Vagina (tissue), 2 donors: ENCODE measurements at regions not wholly inside any gene's neighbourhood (a gene's known extent, or its start where the extent isn't known, plus 50 kb on each side); places are given as distances from the start of the nearest gene placed in this dataset.

ENCODE experiments used
- CTCF ChIP-seq, 3 experiments: fragments of 450-650 bp in 2 of 3; fragments of 200-600 bp in 1 of 3; sonication (generic) in 1 of 3; IDR thresholded peaks; one replicate each; pipeline ENCODE4 v1.5.1; 2017 to 2019; ENCODE audit warnings: antibody characterized with exemption in 3 of 3, mild to moderate bottlenecking in 2 of 3, moderate library complexity in 2 of 3
- POLR2A ChIP-seq, 2 donors: fragments of 450-650 bp; IDR thresholded peaks; one replicate each; pipeline ENCODE4 v1.6.1; 2017; ENCODE audit warnings: antibody characterized with exemption in 2 of 2, mild to moderate bottlenecking in 2 of 2, moderate library complexity in 2 of 2
- POLR2AphosphoS5 ChIP-seq, 2 donors: sonication (generic); formaldehyde crosslinking; IDR thresholded peaks; one replicate each; pipeline ENCODE4 v1.9.0; 2017; ENCODE audit warnings: antibody characterized with exemption in 2 of 2, mild to moderate bottlenecking in 2 of 2, low read depth in 1 of 2; ENCODE audit not compliant: insufficient read depth in 1 of 2

GRCh38 chr4:81375745-81376144, 96.0 kb downstream of the RASGEF1B start:
- TF ChIP-seq CTCF (IDR thresholded peaks at IDR 0.05), result no peak
- no peak for TF ChIP-seq POLR2AphosphoS5 (IDR thresholded peaks at IDR 0.05; ENCODE audit: insufficient read depth in 1 of 2, low read depth in 1 of 2)
- TF ChIP-seq POLR2A (IDR thresholded peaks at IDR 0.05), result no peak
